ENCODE measurements at regions not wholly inside any gene's neighbourhood (a gene's known extent, or its start where the extent isn't known, plus 50 kb on each side); places are given as distances from the start of the nearest gene placed in this dataset.
"Not testable (repeated sequence)": the region's sequence is repeated elsewhere in the genome, so short reads cannot be mapped to it uniquely, and the experiment has no call there.

- no peak for DNase-seq
These were observed 734.2 kb upstream of the GBE1 start for GRCh38 chr3:82495655-82496054.

DNA sequence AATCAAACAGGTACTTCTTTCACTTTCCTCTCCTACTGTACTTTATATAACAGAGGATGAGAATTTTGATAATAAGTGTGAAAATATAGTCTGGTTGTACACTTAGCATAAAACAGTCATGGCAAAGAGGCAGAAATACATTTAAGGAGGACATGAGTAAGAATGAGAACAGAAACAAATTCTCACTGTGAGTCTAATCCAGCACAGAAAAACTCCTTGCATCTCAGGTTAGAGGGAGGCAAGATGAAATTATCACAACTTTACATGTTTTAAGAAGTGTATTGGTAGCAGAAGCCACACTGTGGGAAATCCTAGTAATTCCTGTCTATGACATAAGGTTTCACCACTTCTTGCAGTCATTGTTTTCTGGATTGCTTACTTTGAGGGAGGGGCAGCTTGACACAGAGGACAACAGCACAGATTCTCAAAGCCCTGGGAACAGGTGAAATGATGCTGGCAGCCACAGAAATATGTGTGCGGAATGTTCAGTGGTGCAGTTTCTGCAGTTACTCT, 733.6 kb upstream of the GBE1 start:
- no peak for DNase-seq

GRCh38 chr3:82493858-82494257, 732.4 kb upstream of the GBE1 start:
- DNase-seq: no peak

- no peak for DNase-seq
These were observed 713.9 kb upstream of the GBE1 start for GRCh38 chr3:82475306-82475705.

GRCh38 chr3:82474711-82475110, 713.3 kb upstream of the GBE1 start:
- no peak for DNase-seq

- no peak for DNase-seq
These were observed 712.6 kb upstream of the GBE1 start for GRCh38 chr3:82473864-82474541.

DNA sequence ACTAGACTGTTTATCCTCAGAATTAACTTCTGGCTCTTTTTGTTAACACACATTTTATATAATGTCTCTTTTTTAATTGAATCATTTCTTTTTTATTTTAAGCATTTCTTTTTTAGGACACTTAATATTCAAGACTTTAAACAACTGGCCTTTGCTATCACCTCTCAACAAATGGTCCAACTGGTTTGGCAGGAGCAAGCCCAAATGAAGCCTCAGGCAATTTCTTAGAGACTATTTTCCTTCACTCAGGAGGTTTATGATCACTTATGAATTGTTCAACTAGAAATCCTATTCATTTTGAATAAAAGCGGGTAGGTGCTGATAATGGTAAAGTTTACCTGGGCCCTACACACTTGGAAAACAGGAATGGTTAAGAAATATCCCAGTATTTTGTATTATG, 705.6 kb upstream of the GBE1 start:
- no peak for DNase-seq

- DNase-seq: no peak
These were observed 701.5 kb upstream of the GBE1 start for GRCh38 chr3:82462977-82463376.

DNA sequence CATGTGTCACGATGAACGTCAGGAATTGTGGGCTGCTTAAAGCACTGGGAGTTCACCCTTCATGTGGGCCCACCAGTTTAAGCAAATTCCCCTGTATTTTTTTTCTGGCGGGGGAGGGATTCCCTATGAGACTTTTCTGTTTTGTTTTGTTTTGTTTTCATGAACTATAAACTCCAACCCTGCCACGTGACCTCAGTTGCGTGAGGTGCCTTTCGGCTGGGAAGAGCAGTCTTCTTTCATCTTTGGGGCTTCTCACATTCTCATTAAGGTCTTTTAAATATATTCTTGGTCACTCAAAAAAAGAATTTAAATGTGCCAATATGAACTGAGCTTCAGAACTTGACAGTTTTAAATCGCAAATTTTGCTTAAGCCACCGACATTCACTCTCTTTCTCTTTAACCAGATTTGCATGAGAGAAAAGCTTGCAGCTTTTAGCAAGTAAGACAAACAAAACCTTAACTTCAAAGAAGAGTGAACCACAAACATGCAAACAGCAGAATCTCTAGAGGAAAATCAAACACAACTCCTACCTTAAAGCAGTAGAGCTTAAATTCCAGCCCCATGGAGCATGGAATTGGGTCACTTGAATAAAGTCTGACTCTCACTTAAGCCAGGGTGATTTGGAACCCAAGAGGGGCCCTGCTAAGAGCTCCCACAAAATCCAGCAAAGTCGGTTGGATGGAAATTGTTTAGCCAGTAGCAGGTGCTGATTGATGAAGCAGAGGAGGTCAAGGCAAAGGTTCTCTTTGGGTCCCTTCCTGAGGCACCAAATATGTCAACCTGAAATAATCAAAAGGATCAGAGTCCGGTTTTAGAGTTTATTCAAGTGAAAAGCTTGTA, 699.8 kb upstream of the GBE1 start:
- no peak for DNase-seq

DNA sequence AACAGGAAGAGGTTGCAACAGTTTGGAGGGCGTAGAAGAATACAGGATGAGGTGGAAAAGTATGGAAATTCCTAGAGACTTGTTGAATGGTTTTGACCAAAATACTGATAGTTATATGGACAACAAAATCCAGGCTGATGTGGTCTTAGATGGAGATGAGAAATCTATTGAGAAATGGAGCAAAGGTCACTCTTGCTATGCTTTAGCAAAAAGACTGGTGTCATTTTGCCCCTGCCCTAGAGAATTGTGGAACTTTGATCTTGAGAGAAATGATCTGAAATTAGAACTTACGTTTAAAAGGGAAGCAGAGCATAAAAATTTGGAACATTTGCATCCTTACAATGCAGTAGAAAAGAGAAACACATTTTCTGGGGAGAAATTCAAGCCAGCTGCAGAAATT, 686.9 kb upstream of the GBE1 start:
- no peak for DNase-seq

DNA sequence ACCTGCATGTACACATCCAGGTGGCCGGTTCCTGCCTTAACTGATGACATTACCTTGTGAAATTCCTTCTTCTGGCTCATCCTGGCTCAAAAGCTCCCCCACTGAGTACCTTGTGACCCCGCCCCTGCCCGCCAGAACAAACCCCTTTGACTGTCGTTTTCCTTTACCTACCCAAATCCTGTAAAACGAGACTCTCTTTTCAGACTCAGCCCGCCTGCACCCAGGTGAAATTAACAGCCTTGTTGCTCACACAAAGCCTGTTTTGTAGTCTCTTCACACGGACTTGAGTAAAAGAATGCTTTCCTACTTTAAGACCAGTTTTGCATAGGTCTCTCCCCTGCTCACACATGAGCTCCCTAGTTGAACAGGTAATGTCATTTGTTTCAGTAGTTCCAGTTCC, 667.4 kb upstream of the GBE1 start:
- not testable (repeated sequence) for DNase-seq

DNA sequence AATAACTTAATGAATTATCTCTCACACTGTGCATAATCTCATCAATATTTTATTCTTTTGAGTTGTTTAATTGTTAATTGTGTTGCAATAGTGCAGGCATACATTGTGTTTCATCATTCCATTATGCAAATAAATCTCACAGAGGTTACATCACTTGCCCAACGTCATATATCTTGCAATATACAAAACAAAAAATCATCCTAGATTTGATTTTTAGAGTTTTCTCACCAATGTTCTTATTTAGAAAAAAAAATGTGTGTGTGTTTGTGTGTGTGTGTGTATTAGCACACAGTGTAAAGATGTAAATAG, 662.5 kb upstream of the GBE1 start:
- DNase-seq: no peak

DNA sequence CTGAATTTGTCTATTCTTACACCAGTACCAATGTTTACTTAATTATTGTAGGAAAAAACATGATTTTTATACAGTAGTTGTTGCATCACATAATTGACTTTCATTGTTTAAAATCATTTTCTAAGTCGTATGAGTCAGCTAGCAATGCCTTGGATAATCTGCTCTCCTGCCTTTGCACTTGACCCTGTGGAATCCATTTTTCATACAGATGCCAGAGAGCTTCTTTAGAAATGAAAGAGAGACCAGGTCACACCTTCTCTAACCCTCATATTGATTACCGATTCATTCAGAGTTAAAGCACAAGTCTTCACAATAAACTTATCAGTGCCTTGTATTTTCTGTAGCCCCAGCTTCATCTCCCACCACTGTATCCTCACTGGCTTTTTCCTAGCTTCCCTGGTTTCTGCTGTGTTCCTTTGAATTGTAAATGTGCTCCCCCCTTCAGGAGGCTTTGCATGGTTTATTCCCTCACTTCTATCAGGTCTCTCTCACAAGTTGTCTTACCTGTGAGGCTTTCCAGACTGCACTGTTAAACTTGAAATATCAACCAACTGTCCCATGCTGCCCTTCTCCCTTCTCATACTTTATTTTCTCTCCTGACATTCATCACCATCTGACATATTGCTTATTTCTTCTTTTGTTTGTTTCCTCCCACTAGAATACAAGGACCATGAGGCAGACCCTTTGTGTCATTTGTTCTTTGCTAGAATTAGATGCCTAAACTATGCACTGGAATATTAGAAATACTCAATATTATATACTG, 662.0 kb upstream of the GBE1 start:
- no peak for DNase-seq

DNA sequence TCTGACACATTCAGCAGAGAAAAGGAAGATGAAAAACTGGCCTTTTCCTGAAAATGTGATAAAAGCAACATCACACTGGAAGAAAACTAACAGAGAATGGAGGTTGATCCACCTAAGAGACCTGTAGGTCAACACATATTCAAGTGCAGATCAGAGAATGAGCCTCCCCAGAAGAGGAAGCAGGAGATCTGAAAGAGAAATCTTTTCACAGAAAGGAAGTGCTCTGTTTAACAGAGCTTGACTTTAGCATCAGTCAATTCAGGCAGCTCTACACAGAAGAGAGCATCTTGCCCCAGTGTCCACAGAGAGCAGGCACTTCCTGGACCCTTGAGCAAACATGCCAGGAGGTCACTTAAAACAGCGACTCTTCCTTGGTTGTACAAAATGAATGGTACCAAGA, 655.4 kb upstream of the GBE1 start:
- DNase-seq: no peak

DNA sequence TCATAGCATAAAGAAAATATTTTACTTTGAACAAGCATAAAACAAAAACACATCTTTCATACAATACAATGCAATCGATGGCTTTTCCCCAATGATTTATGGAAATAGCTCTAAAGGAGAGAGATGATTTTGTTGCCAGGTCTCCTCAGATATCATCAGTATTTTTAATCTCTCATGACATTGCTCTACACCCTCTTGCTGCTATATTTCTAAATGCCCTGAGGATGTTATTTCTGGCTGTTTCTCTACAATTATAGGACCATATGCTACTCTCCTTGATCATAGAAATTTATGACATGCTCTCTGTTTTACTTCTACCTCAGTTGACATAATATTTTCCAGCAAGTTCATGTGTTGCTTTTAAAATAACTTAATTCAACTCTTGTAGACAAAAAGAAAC, 654.9 kb upstream of the GBE1 start:
- no peak for DNase-seq

GRCh38 chr3:82413171-82413570, 651.7 kb upstream of the GBE1 start:
- no peak for DNase-seq

- no peak for DNase-seq
These were observed 648.9 kb upstream of the GBE1 start for GRCh38 chr3:82410366-82410765.

DNA sequence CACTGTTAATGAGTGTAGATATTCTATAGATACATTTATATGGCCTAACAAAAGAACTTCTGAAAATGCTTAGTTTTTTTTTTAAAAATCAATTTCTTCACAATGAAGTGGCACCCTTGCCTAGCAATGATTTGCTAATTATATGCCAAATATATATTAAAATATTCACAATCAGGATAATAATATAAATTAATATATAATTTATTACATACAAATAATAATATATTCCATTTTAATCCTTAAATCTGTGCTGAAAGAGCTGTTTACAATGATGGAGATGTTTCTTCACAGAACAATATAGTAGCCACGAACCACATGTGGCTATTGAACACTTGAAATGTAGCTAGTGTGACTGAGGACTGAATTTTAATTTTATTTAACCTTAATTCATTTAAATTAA, 648.4 kb upstream of the GBE1 start:
- no peak for DNase-seq

DNA sequence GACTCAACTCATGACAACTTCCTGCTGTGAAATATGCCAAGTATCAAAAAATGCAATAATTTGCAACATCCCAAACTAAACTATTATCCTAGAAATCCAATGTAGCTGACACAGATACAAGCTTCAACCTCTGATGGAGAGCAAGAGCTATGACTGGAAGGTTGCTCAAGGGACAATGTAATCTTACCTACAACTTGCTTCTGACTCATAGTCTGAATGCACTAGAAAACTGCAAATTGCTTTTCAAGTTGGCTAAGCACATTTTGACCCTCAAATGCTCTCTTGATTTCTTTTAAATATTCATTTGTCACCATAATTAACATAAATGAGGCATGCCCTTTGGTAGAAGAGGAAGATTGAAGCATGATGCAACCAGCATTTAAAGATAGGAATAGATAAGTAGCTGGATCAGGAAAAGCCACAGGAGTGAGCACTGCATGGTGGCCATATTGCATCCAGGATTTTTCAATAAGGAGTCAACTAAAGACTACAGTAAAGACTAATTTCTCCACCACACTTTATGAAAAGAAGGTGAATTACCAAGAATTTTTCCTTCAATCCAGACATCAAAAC, 630.8 kb upstream of the GBE1 start:
- DNase-seq: no peak

DNA sequence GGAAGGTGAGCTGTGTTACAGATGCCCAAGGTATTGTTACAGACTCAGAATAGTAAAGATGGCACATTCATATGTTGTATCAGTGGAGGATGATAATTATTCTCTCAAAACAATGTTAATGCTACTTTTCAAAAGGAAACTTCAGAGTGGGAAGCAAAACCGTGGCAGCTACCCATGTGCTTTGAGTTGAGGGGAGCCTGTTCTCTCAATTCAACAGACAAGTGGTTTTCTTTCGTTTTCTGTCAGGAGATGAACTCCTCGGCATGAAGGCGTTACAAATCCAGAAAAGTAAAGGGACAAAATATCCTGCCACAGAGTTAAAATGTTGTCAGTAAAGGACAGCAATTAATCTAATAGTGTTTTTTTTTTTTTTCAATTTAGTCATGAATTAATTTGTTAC, 629.4 kb upstream of the GBE1 start:
- DNase-seq: no peak

DNA sequence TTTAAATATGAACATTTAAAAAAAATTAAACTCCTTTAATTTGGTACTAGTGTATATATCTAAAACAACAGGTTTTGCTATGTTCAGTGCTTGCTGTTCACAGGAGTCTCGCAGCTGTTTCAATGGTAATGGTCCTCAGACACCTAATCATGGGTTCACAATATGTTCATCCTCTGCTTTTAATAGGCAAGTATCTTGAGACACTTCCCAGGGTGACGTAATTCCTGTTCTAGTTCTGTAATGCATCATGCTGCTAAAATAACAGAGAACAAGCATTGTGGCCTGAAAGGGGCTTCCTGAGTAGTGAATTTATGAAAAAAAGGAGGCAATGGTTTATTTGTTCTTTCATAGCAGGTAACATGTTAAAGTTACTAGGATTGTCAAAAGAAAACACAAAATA, 625.2 kb upstream of the GBE1 start:
- DNase-seq: no peak

DNA sequence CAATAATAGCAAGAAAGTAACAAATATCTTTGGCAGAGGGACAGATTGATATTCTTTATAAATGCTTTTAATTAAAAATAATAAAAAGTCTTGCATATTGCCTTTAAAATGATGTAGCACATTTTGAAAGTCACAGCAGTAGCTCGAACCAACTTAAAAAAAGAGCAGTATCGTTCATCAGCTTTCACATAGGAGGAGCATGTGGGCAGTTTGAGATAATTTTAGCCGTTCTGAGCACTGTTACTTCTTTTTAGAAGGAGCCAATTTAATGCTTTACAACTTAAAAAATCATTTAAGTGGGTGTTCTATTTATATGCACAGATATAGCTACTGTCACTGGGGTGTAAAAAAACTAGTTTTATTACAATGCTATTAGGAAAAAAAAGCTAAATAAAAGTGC, 622.7 kb upstream of the GBE1 start:
- no peak for DNase-seq

GRCh38 chr3:82382831-82383230, 621.4 kb upstream of the GBE1 start:
- DNase-seq: no peak

GRCh38 chr3:82378392-82378791, 616.9 kb upstream of the GBE1 start:
- no peak for DNase-seq

Measured in NCI-H524 treated with DMSO at 0.1 percent for 48 hours (cell line).